MM.1S (cell line): ENCODE measurements at regions not wholly inside any gene's neighbourhood (a gene's known extent, or its start where the extent isn't known, plus 50 kb on each side); places are given as distances from the start of the nearest gene placed in this dataset.

Experiments
- DNase-seq: peaks from one replicate; pipeline ENCODE4 v3.0.0-alpha.2; 2015
- H2AFZ ChIP-seq: fragments of 300-600 bp; sonication (generic); 2 replicates; pipeline ENCODE4 v1.6.0; 2016; ENCODE audit warnings: antibody characterized with exemption, low read length
- H3F3A ChIP-seq: fragments of 300-600 bp; sonication (generic); 2 replicates; pipeline ENCODE4 v1.6.1; 2016; ENCODE audit warnings: mild to moderate bottlenecking, antibody characterized with exemption, low read length, moderate library complexity, mixed read lengths; ENCODE audit not compliant: insufficient read depth
- H3K27ac ChIP-seq: fragments of 300-600 bp; sonication (generic); 2 replicates; pipeline ENCODE4 v1.5.1; 2016; ENCODE audit warnings: mild to moderate bottlenecking, low read length
- H3K27me3 ChIP-seq: fragments of 300-600 bp; sonication (generic); replicated peaks from 2 replicates; pipeline ENCODE4 v1.6.0; 2016; ENCODE audit warnings: low read length; ENCODE audit not compliant: insufficient read depth
- H3K36me3 ChIP-seq: fragments of 300-600 bp; sonication (generic); replicated peaks from 2 replicates; pipeline ENCODE4 v1.6.1; 2016; ENCODE audit warnings: mild to moderate bottlenecking, low read length, mixed read lengths; ENCODE audit not compliant: insufficient read depth
- H3K4me1 ChIP-seq: fragments of 300-600 bp; sonication (generic); 2 replicates; pipeline ENCODE4 v1.6.1; 2016; ENCODE audit warnings: low read length, mixed read lengths
- H3K4me2 ChIP-seq: fragments of 300-600 bp; sonication (generic); 2 replicates; pipeline ENCODE4 v1.6.0; 2016; ENCODE audit warnings: low read depth, low read length
- H3K4me3 ChIP-seq: fragments of 300-600 bp; sonication (generic); 2 replicates; pipeline ENCODE4 v1.5.1; 2016; ENCODE audit warnings: low read length, mixed read lengths
- H3K79me2 ChIP-seq: fragments of 300-600 bp; sonication (generic); 2 replicates; pipeline ENCODE4 v1.6.1; 2016; ENCODE audit warnings: mixed run types, low read length, mixed read lengths
- H3K9ac ChIP-seq: fragments of 300-600 bp; sonication (generic); 2 replicates; pipeline ENCODE4 v1.6.1; 2016; ENCODE audit warnings: low read length, mixed read lengths
- H3K9me2 ChIP-seq: fragments of 300-600 bp; sonication (generic); replicated peaks from 2 replicates; pipeline ENCODE4 v1.6.1; 2016; ENCODE audit warnings: mild to moderate bottlenecking, low read length, mixed read lengths; ENCODE audit not compliant: insufficient read depth
- H3K9me3 ChIP-seq: fragments of 300-600 bp; sonication (generic); replicated peaks from 2 replicates; pipeline ENCODE4 v1.6.1; 2016; ENCODE audit warnings: mild to moderate bottlenecking, low read length, mixed read lengths; ENCODE audit not compliant: insufficient read depth
- H4K20me1 ChIP-seq: fragments of 300-600 bp; sonication (generic); 2 replicates; pipeline ENCODE4 v1.6.1; 2016; ENCODE audit warnings: mild to moderate bottlenecking, low read length, moderate library complexity, mixed read lengths; ENCODE audit not compliant: insufficient read depth
- CTCF ChIP-seq: fragments of 300-600 bp; sonication (generic); IDR thresholded peaks from 2 replicates; pipeline ENCODE4 v1.5.1; 2016; ENCODE audit warnings: antibody characterized with exemption, low read length, mixed read lengths
- EZH2 ChIP-seq: fragments of 300-600 bp; sonication (generic); optimal IDR thresholded peaks from 2 replicates; pipeline ENCODE3; 2017; ENCODE audit warnings: low read depth, mild to moderate bottlenecking, antibody characterized with exemption, low read length, mixed read lengths
- EZH2phosphoT487 ChIP-seq: fragments of 300-600 bp; sonication (generic); IDR thresholded peaks from 2 replicates; pipeline ENCODE4 v1.6.1; 2018; ENCODE audit warnings: antibody characterized with exemption, low read length

- no peak overlapping the region for H3K9ac ChIP-seq
- H3K4me1 ChIP-seq: no peaks in the 10 kb centered on the region
- TF ChIP-seq CTCF: no peak
- no peak for TF ChIP-seq EZH2
- no peak for TF ChIP-seq EZH2phosphoT487
- no peaks in the 10 kb centered on the region for H3K36me3 ChIP-seq
- H3K9me2 ChIP-seq: no peaks in the 10 kb centered on the region
- no peak overlapping the region for H3K27ac ChIP-seq
- H3K9me3 ChIP-seq: no peaks in the 10 kb centered on the region
- no peaks in the 10 kb centered on the region for H3F3A ChIP-seq
- no peaks in the 10 kb centered on the region for H4K20me1 ChIP-seq
- no peak overlapping the region for H3K4me2 ChIP-seq
- H3K79me2 ChIP-seq: no peaks in the 10 kb centered on the region
- H3K27me3 ChIP-seq: no peaks in the 10 kb centered on the region
- H2AFZ ChIP-seq: no peak overlapping the region
- H3K4me3 ChIP-seq: no peak overlapping the region
- DNase-seq: no peak
These were observed 75.0 kb upstream of the MSX2 start for GRCh38 chr5:174649391-174649790.

- Histone ChIP-seq H3K79me2 (no peaks in the 10 kb centered on the region), H4K20me1 (no peaks in the 10 kb centered on the region), H3K9me2 (no peaks in the 10 kb centered on the region), H2AFZ (no peak overlapping the region), H3K4me3 (no peak overlapping the region), H3K4me2 (no peak overlapping the region), H3K9ac (no peak overlapping the region), H3K27me3 (no peaks in the 10 kb centered on the region), H3K27ac (no peak overlapping the region), H3K4me1 (no peaks in the 10 kb centered on the region), H3K36me3 (no peaks in the 10 kb centered on the region), H3K9me3 (no peaks in the 10 kb centered on the region), H3F3A (no peaks in the 10 kb centered on the region)
- DNase-seq: no peak
- no peak for TF ChIP-seq EZH2
These were observed 69.9 kb upstream of the MSX2 start for GRCh38 chr5:174654442-174654841.

GRCh38 chr5:174655351-174655750, 69.0 kb upstream of the MSX2 start:
- TF ChIP-seq CTCF (no peak), EZH2 (no peak), EZH2phosphoT487 (no peak)
- no peaks in the 10 kb centered on the region for H3K9me2 ChIP-seq
- no peaks in the 10 kb centered on the region for H3F3A ChIP-seq
- H4K20me1 ChIP-seq: no peaks in the 10 kb centered on the region
- no peak overlapping the region for H3K9ac ChIP-seq
- no peak overlapping the region for H3K4me2 ChIP-seq
- no peak for DNase-seq
- no peak overlapping the region for H3K27ac ChIP-seq
- no peak overlapping the region for H3K4me3 ChIP-seq
- H3K27me3 ChIP-seq: no peaks in the 10 kb centered on the region
- no peaks in the 10 kb centered on the region for H3K9me3 ChIP-seq
- no peaks in the 10 kb centered on the region for H3K4me1 ChIP-seq
- H3K36me3 ChIP-seq: no peaks in the 10 kb centered on the region
- no peaks in the 10 kb centered on the region for H3K79me2 ChIP-seq
- no peak overlapping the region for H2AFZ ChIP-seq

GRCh38 chr5:174664180-174664850, 60.1 kb upstream of the MSX2 start:
- Histone ChIP-seq H3F3A (no peaks in the 10 kb centered on the region), H3K4me2 (no peak overlapping the region), H3K36me3 (no peaks in the 10 kb centered on the region), H3K27ac (no peak overlapping the region), H3K4me1 (no peaks in the 10 kb centered on the region), H2AFZ (no peak overlapping the region), H3K27me3 (no peaks in the 10 kb centered on the region), H3K9me3 (no peaks in the 10 kb centered on the region), H4K20me1 (no peaks in the 10 kb centered on the region), H3K9me2 (no peaks in the 10 kb centered on the region), H3K4me3 (no peak overlapping the region), H3K9ac (no peak overlapping the region), H3K79me2 (no peaks in the 10 kb centered on the region)
- no peak for TF ChIP-seq EZH2
- TF ChIP-seq EZH2phosphoT487: no peak
- no peak for TF ChIP-seq CTCF
- no peak for DNase-seq
